Activated T-helper 1 cell treated with Interleukin-2 at 50 U/mL for 16 hours (primary cell): ENCODE measurements at regions not wholly inside any gene's neighbourhood (a gene's known extent, or its start where the extent isn't known, plus 50 kb on each side); places are given as distances from the start of the nearest gene placed in this dataset.
"Not testable (repeated sequence)": the region's sequence is repeated elsewhere in the genome, so short reads cannot be mapped to it uniquely, and the experiment has no call there.

ENCODE experiments used
- DNase-seq: peaks from one replicate; pipeline ENCODE4 v3.0.0-alpha.2; 2020; ENCODE audit warnings: low read depth

DNA sequence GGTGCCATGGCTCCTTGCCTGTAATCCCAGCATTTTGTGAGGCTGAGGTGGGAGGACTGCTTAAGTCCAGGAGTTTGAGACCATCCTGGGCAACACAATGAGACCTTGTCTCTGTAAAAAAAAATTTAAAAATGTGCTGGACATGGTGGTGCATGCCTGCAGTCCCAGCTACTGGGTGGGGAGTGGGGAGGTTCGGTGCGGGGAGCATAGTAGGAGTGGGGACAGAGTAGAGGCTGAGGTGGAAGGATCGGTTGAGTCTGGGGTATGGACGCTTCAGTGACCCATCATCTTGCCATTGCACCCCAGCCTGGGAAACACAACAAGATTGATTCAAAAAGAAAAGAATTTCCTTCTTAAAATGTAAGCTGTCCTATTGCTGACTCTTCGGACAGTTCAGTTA, 1490.0 kb upstream of the GBE1 start:
- DNase-seq: no peak

DNA sequence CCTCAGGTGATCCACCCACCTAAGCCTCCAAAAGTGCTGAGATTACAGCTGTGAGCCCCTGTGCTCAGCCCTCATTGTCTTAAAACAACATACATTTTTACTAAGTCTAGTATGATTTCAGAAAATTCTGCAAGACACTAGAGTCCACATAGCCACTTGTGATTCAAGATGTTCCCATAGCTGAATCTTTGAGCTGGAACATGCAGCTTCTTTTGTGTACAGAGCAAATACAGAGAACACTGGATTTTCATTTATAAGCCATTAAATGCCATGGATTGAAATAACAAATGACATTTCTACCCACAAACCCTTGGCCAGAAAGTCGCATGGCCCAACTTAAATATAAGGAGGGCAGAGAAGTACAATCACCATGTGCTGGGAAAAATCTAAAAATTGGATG, 1489.2 kb upstream of the GBE1 start:
- DNase-seq: no peak

DNA sequence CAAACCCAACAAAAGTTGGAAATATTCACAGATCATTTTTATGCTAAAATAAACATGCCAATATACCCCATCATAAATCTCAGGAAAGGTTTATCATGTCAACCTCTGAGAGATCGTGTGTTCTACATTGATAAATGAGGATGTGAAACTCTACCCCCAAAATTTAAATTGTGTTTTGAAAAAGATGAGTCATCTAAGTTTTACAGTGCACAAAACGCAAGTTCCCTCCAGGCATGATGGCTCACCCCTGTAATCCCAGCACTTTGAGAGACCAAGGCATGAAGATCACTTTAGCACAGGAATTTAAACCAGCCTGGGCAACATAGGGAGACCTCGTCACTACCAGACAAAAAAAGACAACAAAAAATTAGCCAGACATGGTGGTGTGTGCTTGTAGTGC, 1487.0 kb upstream of the GBE1 start:
- no peak for DNase-seq

DNA sequence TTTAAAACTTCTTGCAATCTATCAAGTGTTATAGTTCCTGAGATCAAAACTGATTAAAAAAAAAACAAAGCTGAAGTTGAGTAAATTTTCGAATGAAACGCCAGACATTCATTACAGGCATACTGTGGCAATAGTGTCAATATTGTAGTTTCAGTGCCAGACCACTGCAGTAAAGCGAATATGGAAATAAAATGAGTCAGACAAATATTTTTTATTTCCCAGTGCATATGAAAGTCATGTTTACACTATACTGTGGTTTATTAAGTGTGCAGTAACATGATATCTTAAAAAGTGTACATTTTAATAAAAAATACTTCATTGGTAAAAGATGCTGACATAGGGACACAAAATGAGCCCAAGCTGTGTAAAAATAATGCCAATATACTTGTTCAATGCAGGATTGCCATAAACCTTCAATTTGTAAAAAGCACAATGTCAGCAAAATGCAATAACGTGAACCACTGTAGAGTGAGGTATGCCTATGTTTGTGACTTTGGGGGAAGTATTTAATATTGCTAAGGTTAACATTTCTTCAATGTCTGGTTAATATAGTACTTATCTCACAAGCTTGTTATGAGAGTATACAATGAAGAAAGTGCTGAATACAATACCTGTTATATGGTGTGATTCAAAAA, 1473.9 kb upstream of the GBE1 start:
- DNase-seq: no peak

DNA sequence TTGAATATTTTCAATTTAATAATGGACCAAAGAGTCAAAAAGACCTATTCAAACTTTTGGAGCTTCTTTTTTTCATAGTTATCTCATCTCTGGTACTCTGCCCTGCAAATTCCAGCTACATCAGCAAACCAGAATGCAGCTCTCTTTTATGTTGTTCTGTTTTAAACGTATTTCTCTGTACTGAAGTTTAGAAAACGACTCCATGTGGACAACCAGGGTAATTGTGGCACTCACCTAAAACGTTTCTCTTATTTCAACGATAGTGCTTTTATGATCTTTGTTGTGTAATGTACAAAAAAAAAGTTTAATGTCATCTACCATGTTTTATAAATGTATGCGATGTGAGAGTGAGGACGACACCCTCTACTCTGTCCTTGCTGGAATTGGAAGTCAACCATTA, 1472.3 kb upstream of the GBE1 start:
- DNase-seq: no peak

DNA sequence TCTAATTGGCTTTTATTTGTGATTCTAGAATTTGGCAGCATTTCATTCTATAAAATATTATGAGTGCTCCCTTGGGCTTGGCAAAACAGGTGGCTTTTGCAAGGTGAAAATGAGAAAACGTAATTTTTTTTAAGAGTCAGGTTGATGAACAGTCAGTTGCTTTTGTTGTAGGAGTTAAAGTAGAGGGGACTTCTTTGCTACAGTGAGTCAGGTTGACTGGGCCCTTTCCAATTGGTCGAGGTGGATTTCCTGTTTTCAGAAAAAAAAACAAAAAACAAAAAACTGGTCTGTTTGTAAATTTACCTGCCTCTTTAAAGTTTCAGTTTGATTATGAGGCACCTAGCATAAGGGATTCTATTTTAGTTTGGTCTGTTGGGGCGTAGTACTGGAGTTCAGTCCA, 1469.4 kb upstream of the GBE1 start:
- DNase-seq: no peak

DNA sequence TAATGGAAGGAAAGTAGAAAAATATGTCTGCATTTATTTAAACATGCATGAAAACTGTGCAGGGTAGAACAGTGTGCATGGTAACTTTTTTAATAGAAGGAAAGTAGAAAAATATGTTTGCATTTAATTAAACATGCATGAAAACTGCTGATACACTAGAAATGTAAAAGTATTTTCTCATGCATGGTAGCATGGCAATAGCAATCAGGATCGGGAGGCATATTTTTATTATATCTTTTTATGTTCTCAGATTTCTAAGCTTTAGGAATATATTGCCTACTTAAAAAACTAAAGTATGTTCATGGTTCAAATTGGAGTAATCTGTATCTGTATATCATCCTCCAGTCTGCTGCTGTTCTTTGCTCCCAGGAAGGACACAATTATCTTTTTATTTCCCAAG, 1468.9 kb upstream of the GBE1 start:
- DNase-seq: no peak

DNA sequence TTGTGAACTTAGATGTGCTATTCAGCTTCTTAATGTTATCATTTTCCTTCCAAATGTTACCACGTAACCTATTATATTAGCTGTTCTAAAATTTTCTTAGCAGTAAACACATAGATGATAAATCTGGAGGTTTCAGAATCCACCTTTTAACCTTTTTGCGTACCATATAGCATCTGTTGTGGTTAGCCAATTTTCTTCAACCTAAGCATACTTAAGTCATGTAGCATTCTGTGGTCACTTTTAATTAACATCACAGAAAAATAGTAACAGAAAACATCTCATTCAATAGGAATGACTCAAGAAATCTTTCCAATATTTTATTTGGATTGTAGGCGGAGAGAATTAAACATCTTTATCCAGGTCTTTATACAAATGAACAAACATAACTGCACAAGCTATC, 1465.3 kb upstream of the GBE1 start:
- DNase-seq: no peak

DNA sequence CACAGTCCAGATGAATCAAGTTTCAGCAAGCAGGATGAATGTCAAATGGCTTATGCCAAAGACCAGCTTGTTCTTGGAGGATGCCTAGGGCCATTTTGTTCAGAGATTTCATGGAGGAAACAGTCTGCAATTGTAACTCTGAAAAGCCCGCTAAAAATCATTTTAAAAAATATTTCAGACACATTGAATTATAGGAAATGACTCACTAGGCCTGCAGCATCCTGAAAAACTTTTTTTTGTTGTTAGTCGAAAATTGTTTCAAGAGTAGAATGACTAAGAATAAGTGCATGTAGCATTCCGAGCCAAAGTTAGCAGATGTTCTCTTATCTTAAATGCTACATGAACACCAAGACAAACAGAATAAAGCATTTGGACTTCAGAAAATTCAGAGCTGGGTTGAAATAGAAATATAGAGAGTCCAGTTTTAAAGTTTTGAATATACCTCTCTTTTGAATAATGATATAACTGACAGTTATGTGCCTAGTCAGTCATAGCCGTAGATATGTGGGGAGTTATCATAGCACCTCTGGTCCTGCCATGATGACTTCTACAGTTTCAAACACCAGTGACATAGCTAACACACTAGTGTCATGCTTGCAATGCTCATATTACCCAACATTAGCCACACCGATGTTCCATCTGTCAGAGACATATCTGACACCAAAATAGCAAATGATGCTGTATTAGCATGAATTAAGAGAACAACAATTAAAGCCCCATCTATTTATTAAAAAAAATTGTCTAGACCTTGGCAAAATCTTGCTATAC, 1462.8 kb upstream of the GBE1 start:
- DNase-seq: no peak

DNA sequence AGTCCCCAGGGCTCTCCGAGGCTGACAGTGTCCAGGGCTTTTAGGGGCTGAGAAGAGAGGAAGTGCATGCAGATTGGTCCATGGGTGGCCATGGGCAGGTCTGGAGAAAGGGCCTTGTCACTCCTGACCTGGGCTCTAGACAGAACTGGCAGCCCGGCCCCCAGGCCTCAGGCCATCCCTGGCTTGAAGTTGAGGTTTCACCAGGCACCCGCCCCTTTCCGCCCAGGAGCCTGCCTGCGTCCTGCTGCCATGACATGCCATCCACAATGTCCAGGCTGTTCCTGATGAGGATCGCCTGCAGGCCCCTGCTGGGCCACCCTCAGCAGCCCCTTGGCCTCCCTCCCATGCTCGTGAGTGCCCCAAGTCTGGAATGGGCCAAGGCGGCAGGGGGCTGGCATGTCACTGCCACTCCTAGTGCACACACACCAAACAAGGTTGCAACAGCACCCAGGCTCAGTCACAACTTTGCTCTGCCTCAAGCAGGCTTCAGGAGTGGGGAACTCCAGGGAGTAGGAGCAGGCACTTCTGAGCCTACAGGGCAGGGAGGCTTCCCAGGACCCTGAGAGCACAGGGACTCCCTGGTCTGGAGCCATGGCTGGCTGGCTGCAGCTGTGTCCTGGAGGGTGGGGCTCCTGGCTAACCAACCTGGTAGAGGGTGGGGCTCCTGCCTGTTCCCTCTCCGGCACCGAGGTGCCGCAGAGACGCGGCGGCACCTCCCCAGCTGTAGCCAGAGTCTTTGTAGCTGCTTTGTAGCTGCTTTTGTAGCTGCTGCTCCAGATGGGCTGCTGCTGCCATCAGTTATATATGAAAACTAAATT, 1457.1 kb upstream of the GBE1 start:
- DNase-seq: no peak

DNA sequence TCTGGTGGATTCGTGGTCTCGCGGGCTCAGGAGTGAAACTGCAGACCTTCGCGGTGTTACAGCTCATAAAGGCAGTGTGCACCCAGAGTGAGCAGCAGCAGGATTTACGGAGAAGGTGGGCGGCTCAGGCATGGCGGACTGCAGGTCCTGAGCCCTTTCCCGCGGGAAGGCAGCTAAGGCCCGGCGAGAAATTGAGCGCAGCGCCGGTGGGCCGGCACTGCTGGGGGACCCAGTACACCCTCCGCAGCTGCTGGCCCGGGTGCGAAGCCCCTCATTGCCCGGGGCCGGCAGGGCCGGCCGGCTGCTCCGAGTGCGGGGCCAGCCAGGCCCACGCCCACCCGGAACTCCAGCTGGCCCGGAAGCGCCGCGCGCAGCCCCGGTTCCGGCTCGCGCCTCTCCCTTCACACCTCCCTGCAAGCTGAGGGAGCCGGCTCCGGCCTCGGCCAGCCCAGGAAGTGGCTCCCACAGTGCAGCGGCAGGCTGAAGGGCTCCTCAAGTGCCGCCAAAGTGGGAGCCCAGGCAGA, 1456.2 kb upstream of the GBE1 start:
- not testable (repeated sequence) for DNase-seq

DNA sequence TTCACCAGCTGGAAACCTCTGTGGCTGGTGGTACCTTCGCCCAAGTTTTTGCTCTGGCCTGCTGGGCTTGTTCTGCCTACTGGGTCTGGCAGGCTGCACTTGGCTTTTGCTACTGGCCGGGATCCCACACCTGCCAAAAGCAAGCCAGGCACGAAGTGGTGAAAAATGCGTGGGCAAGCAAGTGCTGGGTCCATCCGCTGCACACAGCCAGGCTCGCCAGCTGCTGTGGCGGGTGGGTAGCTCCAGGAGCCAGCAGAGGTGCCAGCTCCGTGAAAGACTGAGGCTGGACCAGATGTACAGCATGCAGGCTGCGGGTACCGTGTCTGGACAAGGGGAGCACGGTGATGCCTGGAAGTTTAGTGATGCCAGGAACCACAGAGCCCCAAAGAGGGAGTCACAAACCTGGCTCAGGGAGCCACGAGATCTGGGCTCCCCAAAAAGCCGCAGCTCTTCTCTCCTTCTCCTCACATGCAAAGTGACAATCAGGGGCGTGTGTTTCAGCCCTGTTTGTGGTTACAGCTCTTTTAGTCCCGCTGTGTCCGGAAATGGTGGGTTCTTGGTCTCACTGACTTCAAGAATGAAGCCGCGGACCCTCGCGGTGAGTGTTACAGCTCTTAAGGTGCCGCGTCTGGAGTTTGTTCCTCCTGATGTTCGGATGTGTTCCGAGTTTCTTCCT, 1455.6 kb upstream of the GBE1 start:
- DNase-seq: no peak

DNA sequence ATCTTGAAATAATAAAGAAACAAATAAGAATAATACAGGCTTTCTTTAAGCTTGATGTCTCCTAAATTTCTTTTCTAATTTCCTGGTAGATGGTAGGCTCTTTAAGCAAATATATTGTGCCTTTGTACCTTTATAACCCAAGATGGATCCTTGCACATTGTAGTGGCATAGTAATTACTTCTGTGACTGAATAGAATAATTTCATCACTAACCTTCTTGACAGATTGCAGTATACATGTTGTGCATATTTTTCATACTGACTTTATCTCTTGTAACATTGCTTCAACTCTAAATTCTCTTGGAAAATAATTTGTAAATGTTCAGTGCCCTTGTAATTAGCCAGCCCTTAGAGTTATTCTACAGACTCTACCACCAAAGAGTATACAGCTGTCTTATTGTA, 1433.8 kb upstream of the GBE1 start:
- no peak for DNase-seq

DNA sequence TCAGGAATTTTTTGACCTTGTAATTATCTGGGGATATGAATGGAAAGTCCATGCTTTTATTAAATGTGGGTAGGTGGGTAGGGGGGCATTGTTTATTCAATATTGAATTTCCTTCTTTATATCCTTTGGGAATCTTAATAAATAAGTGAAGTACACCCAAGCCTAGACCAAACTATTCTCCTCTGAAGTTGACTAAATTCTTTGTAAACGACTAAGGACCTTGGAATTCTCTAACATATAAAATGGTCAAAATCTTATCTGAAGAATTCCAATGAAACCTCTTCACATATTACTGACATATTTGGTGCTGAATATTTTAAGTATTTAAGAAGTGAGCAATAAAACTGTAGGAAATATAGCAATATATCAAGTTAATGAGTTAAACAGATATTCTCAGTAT, 1432.1 kb upstream of the GBE1 start:
- no peak for DNase-seq

DNA sequence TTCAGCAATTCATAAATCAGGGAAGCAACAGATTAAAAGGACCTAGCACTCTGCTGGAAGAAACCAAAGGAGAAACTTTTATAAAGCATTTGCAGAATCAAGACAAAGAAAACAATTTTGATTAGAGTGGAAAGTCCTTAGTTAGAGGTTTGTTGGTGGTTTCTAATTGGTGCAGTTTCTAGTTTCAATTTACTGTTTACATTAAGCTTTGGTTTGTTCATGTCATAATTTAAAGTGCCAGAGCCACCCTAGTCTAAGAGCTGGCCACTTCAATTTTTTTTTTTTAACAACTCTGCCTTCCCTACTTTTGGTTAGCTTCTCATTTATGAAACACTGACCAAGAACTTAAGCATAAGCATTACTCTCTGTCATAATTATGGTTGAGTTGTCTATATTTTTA, 1428.2 kb upstream of the GBE1 start:
- no peak for DNase-seq

DNA sequence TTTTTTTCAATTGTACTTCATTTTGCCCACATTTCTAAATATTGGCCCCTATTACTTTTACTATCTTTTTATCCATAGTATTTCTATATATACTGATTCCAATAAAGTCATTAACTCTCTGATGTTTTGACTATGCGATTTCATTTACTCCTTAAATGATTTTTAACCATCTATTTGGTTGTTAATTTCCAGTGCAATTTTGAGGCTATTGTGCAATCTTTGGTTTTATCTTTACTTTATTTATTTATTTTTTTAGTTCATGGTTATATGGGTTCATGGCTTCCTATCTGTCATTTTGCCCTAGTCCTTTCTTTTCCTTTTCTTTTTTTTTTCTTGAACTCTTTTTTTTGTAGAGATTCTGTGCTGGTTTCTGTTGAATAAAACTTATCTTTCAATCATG, 1408.0 kb upstream of the GBE1 start:
- DNase-seq: no peak

DNA sequence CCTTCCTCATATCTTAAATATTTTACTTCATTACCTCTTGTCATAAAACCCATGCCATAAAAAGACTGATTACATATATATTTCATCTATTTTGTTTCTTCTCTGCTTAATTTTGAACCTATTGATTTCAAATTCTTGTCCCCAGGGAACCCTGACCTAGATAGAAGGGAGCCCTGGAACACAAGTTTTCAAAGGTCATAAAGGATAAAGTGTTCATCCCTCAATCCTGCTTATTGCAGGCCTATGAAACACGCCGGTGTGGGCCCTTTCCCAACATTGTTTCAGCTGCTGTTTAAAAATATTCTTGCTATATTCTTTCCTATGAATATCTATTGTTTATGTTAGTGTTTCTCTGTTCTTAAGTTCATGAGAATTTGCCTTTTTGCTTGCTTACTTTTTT, 1389.5 kb upstream of the GBE1 start:
- DNase-seq: no peak

DNA sequence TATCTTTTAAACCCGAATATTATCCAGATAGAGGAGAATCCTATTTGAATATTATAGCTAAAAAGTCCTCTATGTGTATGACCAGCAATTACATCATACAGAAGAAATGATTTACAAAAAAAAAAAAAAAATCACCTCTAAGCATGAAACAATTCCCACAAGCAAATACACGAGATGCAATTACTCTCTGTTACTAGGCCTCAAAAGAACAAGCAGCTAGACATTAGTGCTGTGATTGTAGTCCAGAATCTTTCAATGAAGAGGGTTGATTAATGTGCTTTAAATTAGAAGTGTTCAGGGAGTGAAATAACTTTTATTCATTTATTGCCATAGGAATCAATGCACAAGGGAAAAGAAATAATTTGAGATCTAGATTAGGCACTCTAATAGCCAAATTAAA, 1379.5 kb upstream of the GBE1 start:
- DNase-seq: no peak

DNA sequence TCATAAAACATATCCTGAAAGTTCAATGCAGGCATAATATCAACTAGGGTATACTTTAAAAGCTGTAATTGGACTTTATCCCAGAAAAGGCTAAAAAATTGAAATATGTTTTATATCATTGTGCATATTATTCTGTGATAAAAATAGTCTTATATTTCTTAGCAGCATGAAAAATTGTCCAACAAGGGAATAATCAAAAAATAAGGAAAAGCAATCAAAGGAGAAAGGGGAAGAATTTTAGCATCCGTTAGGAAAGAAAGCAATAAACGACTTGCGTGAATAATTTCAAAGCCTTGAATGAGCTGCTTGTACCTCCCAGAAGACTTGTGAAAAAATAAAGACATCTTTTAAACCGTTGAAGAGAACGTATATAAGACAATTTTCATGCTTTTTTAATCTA, 1369.8 kb upstream of the GBE1 start:
- DNase-seq: no peak

DNA sequence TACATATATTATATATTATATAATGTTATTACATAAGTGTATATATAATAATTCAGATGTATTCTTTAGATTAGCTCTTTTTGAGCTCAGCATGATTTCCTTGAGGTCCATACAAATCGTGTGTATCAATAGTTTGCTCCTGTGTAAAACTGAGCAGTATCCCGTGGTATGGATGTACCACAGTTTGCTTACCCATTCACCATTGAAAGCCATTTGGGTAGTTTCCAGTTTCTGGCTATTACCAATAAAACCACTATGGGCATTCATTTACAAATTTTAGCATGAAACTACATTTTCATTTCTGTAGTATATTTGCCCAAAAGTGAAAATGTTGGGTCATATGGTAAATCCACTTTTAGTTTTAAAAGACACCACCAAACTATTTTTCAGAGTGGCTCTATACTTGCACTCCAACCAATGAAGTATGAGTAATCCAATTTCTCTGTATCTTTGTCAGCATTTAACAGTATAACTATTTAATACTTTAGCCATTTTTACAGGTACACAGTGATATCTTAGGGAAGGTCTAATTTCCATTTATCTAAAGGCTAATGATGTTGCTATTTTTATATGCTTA, 1361.4 kb upstream of the GBE1 start:
- no peak for DNase-seq

DNA sequence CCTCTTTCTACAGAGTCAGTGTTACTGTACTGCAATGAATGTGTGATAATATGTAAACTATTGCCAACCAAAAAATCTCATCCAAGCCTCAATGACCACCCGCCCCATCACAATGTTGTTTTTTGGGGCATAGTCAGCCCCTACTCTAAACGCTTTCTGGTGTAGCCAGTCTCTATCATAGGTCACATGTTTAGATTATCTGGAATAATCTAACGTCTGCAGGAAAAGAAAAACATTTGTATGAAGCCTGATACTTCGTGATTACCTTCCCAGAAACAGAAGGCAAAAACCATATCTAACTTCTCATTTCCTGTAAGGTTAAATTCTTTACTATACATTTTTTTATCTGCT, 1331.8 kb upstream of the GBE1 start:
- DNase-seq: no peak

DNA sequence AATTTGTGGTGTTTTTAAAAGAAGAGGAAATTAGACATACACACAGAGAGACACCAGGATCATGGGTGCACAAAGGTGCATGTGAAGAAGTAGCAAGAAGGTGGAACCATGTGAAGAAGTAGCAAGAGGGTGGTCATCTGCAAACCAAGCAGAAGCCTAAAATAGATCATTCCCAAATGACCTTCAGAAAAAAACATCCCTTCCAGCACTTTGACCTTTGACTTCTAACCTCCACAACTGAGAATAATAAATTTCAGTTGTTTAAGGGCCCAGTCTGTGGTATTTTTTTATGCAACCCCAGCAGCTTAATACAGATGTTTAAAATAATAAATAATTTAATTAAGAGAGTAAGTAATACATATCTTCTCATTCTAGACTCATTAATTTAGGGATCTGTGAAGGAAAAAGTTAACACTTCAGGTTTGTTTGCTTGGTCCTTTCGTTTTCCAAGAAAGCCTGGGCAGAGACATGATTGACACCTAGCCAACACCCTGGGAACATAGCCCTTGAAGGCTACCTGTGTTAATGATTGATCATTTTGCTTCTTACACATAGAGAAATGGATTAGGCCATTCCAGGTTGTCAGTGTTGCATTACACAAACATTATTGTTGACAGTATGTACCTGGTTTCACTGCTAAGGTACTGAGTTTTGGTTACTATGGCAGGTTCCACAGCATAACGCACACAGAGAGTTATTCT, 1331.2 kb upstream of the GBE1 start:
- DNase-seq: no peak
